ENCODE measurements at regions not wholly inside any gene's neighbourhood (a gene's known extent, or its start where the extent isn't known, plus 50 kb on each side); places are given as distances from the start of the nearest gene placed in this dataset.

GRCh38 chr7:131908714-131909113 is 352.3 kb upstream of the PODXL start:
- TF ChIP-seq CTCF (conservative IDR thresholded peaks at IDR 0.05 in 1 of 2, IDR thresholded peaks at IDR 0.05 in 1 of 2; ENCODE audit: extremely low read depth in 1 of 2, insufficient read depth in 1 of 2, low read depth in 1 of 2, low read length in 2 of 2) = no peak
- peak; percentile 54 for TF ChIP-seq EZH2 (IDR thresholded peaks at IDR 0.05; ENCODE audit: borderline replicate concordance, low read length)
